ENCODE measurements at regions not wholly inside any gene's neighbourhood (a gene's known extent, or its start where the extent isn't known, plus 50 kb on each side); places are given as distances from the start of the nearest gene placed in this dataset.

- no peak for TF ChIP-seq EZH2 (IDR thresholded peaks at IDR 0.05; ENCODE audit: low read length, unreplicated experiment)
- TF ChIP-seq CTCF (conservative IDR thresholded peaks at IDR 0.05; ENCODE audit: low read depth, low read length): no peak
- TF ChIP-seq EZH2phosphoT487 (IDR thresholded peaks at IDR 0.05; ENCODE audit: borderline replicate concordance, low read length): no peak
Observed at GRCh38 chr1:88168126-88168525, 515.9 kb upstream of the PKN2 start.

Data from PC-3 (cell line).